B cell (primary cell): ENCODE measurements at regions not wholly inside any gene's neighbourhood (a gene's known extent, or its start where the extent isn't known, plus 50 kb on each side); places are given as distances from the start of the nearest gene placed in this dataset.

ENCODE experiments used
- ATAC-seq: fragments of 200-7000 bp; cut with Tn5 transposase; one replicate; pipeline ENCODE4 v1.10.0; 2021; ENCODE audit warnings: low read depth, mild to moderate bottlenecking, moderate number of reproducible peaks, moderate library complexity
- CTCF ChIA-PET: fragments of 350-600 bp; sonication (Branson Sonifier 250); formaldehyde crosslinking; loops from one replicate; lab custom pipeline; 2021; ENCODE audit warnings: antibody characterized with exemption, inconsistent platforms; lab: Charles Lee
- POLR2A ChIA-PET: fragments of 350-600 bp; sonication (Branson Sonifier 250); formaldehyde crosslinking; loops from one replicate; lab custom pipeline; 2021; ENCODE audit warnings: antibody characterized with exemption; lab: Charles Lee
- DNase-seq: peaks from one replicate; pipeline ENCODE4 v3.0.0; 2013
- H2AFZ ChIP-seq: 2 replicates; pipeline ENCODE4 v1.6.1; 2012; ENCODE audit warnings: mild to moderate bottlenecking, low read depth, low read length; ENCODE audit not compliant: insufficient read depth, poor library complexity, severe bottlenecking
- H3K27ac ChIP-seq, 2 donors: 1 replicate in 1 of 2; 2 replicates in 1 of 2; pipeline ENCODE4 v1.5.1; 2012 to 2013; ENCODE audit warnings: low read length in 2 of 2, mild to moderate bottlenecking in 2 of 2, moderate library complexity in 1 of 2
- H3K27me3 ChIP-seq, 4 experiments: fragments of 200-600 bp in 1 of 4; sonication (generic) in 1 of 4; replicated peaks in 1 of 4; 1 replicate in 2 of 4; 2 replicates in 2 of 4; pipeline versions ENCODE4 v1.6.1 to v1.7.0; 2013 to 2016; ENCODE audit warnings: low read length in 3 of 4, mild to moderate bottlenecking in 2 of 4, mixed read lengths in 1 of 4, moderate library complexity in 1 of 4; ENCODE audit not compliant: insufficient read depth in 4 of 4, control insufficient read depth in 3 of 4; ENCODE audit errors: control extremely low read depth in 1 of 4
- H3K36me3 ChIP-seq, 2 experiments: replicated peaks in 1 of 2; 1 replicate in 1 of 2; 2 replicates in 1 of 2; pipeline versions ENCODE4 v1.6.1 to v1.7.1; 2013; ENCODE audit warnings: low read length in 1 of 2; ENCODE audit not compliant: insufficient read depth in 2 of 2, control insufficient read depth in 1 of 2; ENCODE audit errors: control extremely low read depth in 1 of 2, extremely low read depth in 1 of 2
- H3K4me1 ChIP-seq, 2 donors: fragments of 200-600 bp in 1 of 2; sonication (generic) in 1 of 2; 1 replicate in 1 of 2; 2 replicates in 1 of 2; pipeline versions ENCODE4 v1.5.1 to v1.6.1; 2013 to 2017; ENCODE audit warnings: low read length in 2 of 2; ENCODE audit not compliant: control insufficient read depth in 2 of 2, insufficient read depth in 2 of 2
- H3K4me2 ChIP-seq: replicated peaks from 2 replicates; pipeline ENCODE3; 2012; ENCODE audit warnings: mild to moderate bottlenecking, low read depth, low read length; ENCODE audit not compliant: poor library complexity, severe bottlenecking
- H3K4me3 ChIP-seq, 5 experiments: fragments of 200-600 bp in 1 of 5; sonication (generic) in 1 of 5; 1 replicate in 3 of 5; 2 replicates in 2 of 5; pipeline versions ENCODE4 v1.5.1 to v1.7.0; 2011 to 2016; ENCODE audit warnings: low read length in 4 of 5, mild to moderate bottlenecking in 4 of 5, low read depth in 2 of 5, control low read depth in 1 of 5, moderate library complexity in 1 of 5; ENCODE audit not compliant: insufficient read depth in 1 of 5; ENCODE audit errors: control extremely low read depth in 1 of 5, extremely low read depth in 1 of 5
- H3K79me2 ChIP-seq: fragments of 200-600 bp; sonication (generic); one replicate; pipeline ENCODE4 v1.6.0; 2016; ENCODE audit warnings: low read length; ENCODE audit not compliant: control insufficient read depth, insufficient read depth
- H3K9ac ChIP-seq: fragments of 200-600 bp; sonication (generic); 2 replicates; pipeline ENCODE4 v1.6.1; 2017; ENCODE audit warnings: mild to moderate bottlenecking, low read length, moderate library complexity
- H3K9me3 ChIP-seq, 3 donors: one replicate each; pipeline versions ENCODE4 v1.6.1 to v1.7.1; 2013; ENCODE audit warnings: low read length in 2 of 3; ENCODE audit not compliant: control insufficient read depth in 2 of 3, insufficient read depth in 1 of 3; ENCODE audit errors: control extremely low read depth in 1 of 3
- H4K20me1 ChIP-seq: 2 replicates; pipeline ENCODE4 v1.6.0; 2012; ENCODE audit warnings: mild to moderate bottlenecking, low read length; ENCODE audit not compliant: insufficient read depth, control insufficient read depth, poor library complexity, severe bottlenecking
- H3K27ac Mint-ChIP-seq: one replicate; pipeline ENCODE4 v1.8.0; 2021; ENCODE audit warnings: mixed read lengths
- H3K27me3 Mint-ChIP-seq: one replicate; pipeline ENCODE4 v1.8.0; 2021; ENCODE audit warnings: mixed read lengths
- H3K4me1 Mint-ChIP-seq: one replicate; pipeline ENCODE4 v1.8.0; 2021; ENCODE audit warnings: mixed read lengths
- H3K4me3 Mint-ChIP-seq: one replicate; pipeline ENCODE4 v1.8.0; 2021; ENCODE audit warnings: mixed read lengths
- H3K9me3 Mint-ChIP-seq: one replicate; pipeline ENCODE4 v1.8.0; 2022; ENCODE audit warnings: mixed read lengths; ENCODE audit not compliant: insufficient read depth
- EZH2 ChIP-seq: IDR thresholded peaks from 2 replicates; pipeline ENCODE4 v1.6.1; 2012; ENCODE audit warnings: borderline replicate concordance, low read depth, mild to moderate bottlenecking, moderate library complexity, low read length; ENCODE audit not compliant: insufficient read depth, poor library complexity, severe bottlenecking
- WGBS: methylation state at CpG from one replicate; pipeline ENCODE4 v1.1.5; 2013; ENCODE audit warnings: missing lambda C conversion rate; ENCODE audit not compliant: insufficient coverage; 5-methylcytosine and 5-hydroxymethylcytosine counted together
- intact Hi-C: fragments of 100-400 bp; cut with micrococcal nuclease; formaldehyde crosslinking; loops from one replicate; pipeline ENCODE4 v1.10.0; 2022
- TF ChIP-seq, protein P1 (sequence below): fragments of 200-600 bp; IDR thresholded peaks from one replicate; pipeline ENCODE4 v1.8.0; 2022; ENCODE audit warnings: antibody characterized with exemption, mild to moderate bottlenecking

DNA sequence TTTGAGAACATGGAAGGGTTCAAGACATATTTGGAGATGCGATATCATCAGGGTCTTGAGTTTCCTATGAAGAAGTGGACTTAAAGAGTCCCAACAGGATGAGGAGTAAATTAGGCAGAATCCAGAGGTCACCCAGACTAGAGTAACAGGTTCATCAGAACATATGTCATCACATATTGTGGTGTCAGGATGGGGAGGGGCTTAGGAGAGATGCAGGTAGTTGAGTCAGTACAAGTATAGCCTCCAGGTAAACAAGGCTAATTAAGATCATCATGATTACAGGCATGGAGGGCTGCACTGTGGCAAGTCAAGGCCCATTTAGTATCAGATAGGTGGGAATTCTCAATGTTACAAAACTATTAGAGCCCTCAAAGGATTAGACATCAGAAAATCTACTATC lies 90.1 kb upstream of the PAK5 start:
- no peak overlapping the region for H2AFZ ChIP-seq
- no peaks in the 10 kb centered on the region for H3K4me1 Mint-ChIP-seq
- H3K36me3 ChIP-seq = no peaks in the 10 kb centered on the region
- H3K27ac ChIP-seq = no peak overlapping the region
- no peaks in the 10 kb centered on the region for H3K4me1 ChIP-seq
- H4K20me1 ChIP-seq = no peaks in the 10 kb centered on the region
- H3K79me2 ChIP-seq = no peaks in the 10 kb centered on the region
- H3K27me3 ChIP-seq = no peaks in the 10 kb centered on the region
- H3K9me3 ChIP-seq = no peaks in the 10 kb centered on the region
- no peak for DNase-seq
- intact Hi-C loops = no loop called here
- POLR2A ChIA-PET = no interaction called here
- H3K4me3 ChIP-seq = no peak overlapping the region
- H3K4me3 Mint-ChIP-seq = no peak overlapping the region
- no peak overlapping the region for H3K4me2 ChIP-seq
- no peaks in the 10 kb centered on the region for H3K9me3 Mint-ChIP-seq
- ATAC-seq = no peak
- H3K27me3 Mint-ChIP-seq = peaks cover 6% of the 10 kb centered on the region
- TF ChIP-seq, protein P1, sequence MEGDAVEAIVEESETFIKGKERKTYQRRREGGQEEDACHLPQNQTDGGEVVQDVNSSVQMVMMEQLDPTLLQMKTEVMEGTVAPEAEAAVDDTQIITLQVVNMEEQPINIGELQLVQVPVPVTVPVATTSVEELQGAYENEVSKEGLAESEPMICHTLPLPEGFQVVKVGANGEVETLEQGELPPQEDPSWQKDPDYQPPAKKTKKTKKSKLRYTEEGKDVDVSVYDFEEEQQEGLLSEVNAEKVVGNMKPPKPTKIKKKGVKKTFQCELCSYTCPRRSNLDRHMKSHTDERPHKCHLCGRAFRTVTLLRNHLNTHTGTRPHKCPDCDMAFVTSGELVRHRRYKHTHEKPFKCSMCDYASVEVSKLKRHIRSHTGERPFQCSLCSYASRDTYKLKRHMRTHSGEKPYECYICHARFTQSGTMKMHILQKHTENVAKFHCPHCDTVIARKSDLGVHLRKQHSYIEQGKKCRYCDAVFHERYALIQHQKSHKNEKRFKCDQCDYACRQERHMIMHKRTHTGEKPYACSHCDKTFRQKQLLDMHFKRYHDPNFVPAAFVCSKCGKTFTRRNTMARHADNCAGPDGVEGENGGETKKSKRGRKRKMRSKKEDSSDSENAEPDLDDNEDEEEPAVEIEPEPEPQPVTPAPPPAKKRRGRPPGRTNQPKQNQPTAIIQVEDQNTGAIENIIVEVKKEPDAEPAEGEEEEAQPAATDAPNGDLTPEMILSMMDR = no peak
- no peak for TF ChIP-seq EZH2
- H3K27ac Mint-ChIP-seq = no peak overlapping the region
- no peak overlapping the region for H3K9ac ChIP-seq
- CTCF ChIA-PET = no interaction called here
- whole genome bisulfite sequencing = 83% methylated on average over 1 of the region's 1 CpG

DNA sequence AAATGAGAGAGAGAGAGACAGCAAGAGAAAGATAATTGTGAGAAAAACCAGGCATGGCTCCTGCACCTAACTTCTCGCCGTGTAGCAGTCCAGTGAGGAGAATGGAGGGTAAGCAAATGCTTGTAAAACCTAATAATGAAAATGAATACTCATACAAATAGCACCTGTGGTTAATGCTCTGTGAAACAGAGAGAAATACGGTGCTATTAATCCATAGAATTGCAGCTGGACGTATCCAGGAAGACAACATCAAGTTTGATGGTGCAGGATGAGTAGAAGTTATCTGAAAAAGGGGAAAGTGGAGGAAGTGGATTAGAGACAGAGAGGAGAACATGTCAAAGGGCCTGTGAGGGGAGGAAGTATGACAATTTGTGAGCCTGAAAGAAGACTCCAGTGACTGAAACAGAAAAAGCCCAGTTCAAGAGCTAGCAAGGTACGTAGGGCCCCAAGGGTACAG lies 89.4 kb upstream of the PAK5 start:
- Histone ChIP-seq H3K79me2 (no peaks in the 10 kb centered on the region), H3K4me2 (no peak overlapping the region), H3K36me3 (no peaks in the 10 kb centered on the region), H3K4me3 (no peak overlapping the region), H3K9ac (no peak overlapping the region), H4K20me1 (no peaks in the 10 kb centered on the region), H3K27ac (no peak overlapping the region), H2AFZ (no peak overlapping the region), H3K4me1 (no peaks in the 10 kb centered on the region), H3K27me3 (no peaks in the 10 kb centered on the region), H3K9me3 (no peaks in the 10 kb centered on the region)
- Mint-ChIP-seq H3K9me3 (no peaks in the 10 kb centered on the region), H3K27me3 (peaks cover 6% of the 10 kb centered on the region), H3K4me1 (no peaks in the 10 kb centered on the region), H3K4me3 (no peak overlapping the region), H3K27ac (no peak overlapping the region)
- TF ChIP-seq, protein P1 = no peak
- TF ChIP-seq EZH2 = no peak
- POLR2A ChIA-PET = no interaction called here
- intact Hi-C loops = no loop called here
- CTCF ChIA-PET = no interaction called here
- ATAC-seq (no peak), DNase-seq (no peak)
- 47% methylated on average over 3 of the region's 5 CpGs for WGBS
